Transverse colon (tissue), 4 donors: ENCODE measurements at regions not wholly inside any gene's neighbourhood (a gene's known extent, or its start where the extent isn't known, plus 50 kb on each side); places are given as distances from the start of the nearest gene placed in this dataset.

ENCODE experiments used
- DNase-seq: peaks from one replicate; pipeline ENCODE4 v3.0.0-alpha.2; 2019
- H3K27ac ChIP-seq, 4 donors: fragments of 200-600 bp; sonication (generic); 2 replicates each; pipeline ENCODE4 v1.5.1; 2016 to 2018; ENCODE audit warnings: inconsistent platforms in 4 of 4
- H3K27me3 ChIP-seq: fragments of 200-600 bp; sonication (generic); 2 replicates; pipeline ENCODE4 v1.5.1; 2017; ENCODE audit warnings: inconsistent platforms
- H3K36me3 ChIP-seq, 4 donors: fragments of 200-600 bp; sonication (generic); 2 replicates each; pipeline ENCODE4 v1.5.1; 2017 to 2019; ENCODE audit warnings: inconsistent platforms in 4 of 4
- H3K4me1 ChIP-seq, 4 donors: fragments of 200-600 bp; sonication (generic); 2 replicates each; pipeline ENCODE4 v1.5.1; 2017 to 2020; ENCODE audit warnings: inconsistent platforms in 4 of 4
- H3K4me3 ChIP-seq, 4 donors: fragments of 200-600 bp; sonication (generic); 1 replicate in 1 of 4; 2 replicates in 3 of 4; pipeline versions ENCODE4 v1.5.1 to v1.6.1; 2017 to 2019; ENCODE audit warnings: inconsistent platforms in 4 of 4
- H3K9me3 ChIP-seq, 2 donors: fragments of 200-600 bp; sonication (generic); 2 replicates each; pipeline ENCODE4 v1.5.1; 2017 to 2019; ENCODE audit warnings: inconsistent platforms in 2 of 2
- EP300 ChIP-seq: sonication (generic); formaldehyde crosslinking; IDR thresholded peaks from one replicate; pipeline ENCODE4 v1.6.1; 2017; ENCODE audit warnings: antibody characterized with exemption, low read depth
- POLR2A ChIP-seq: fragments of 450-650 bp; IDR thresholded peaks from one replicate; pipeline ENCODE4 v1.6.1; 2016; ENCODE audit warnings: antibody characterized with exemption, mild to moderate bottlenecking, moderate library complexity
- POLR2AphosphoS5 ChIP-seq, 3 donors: sonication (generic); formaldehyde crosslinking; IDR thresholded peaks; one replicate each; pipeline ENCODE4 v1.6.1; 2016; ENCODE audit warnings: antibody characterized with exemption in 3 of 3
- WGBS, 2 donors: methylation state at CpG; one replicate each; pipeline ENCODE4 v1.1.5; 2018; ENCODE audit warnings: low coverage in 1 of 2; 5-methylcytosine and 5-hydroxymethylcytosine counted together
- in situ Hi-C, 4 donors: fragments of 200-750 bp; cut with MboI; loops; one replicate each; pipeline versions ENCODE4 v1.15.0 to v1.15.1; 2017; ENCODE audit warnings: low sequenced_read_pairs in 3 of 4, low pct_ligation_motif_present in 1 of 4, low pct_unique_long_range_greater_than_20kb in 1 of 4
- intact Hi-C: fragments of 100-400 bp; cut with DNase I; formaldehyde crosslinking; loops from one replicate; pipeline ENCODE4 v1.15.1; 2023; ENCODE audit warnings: low total_unique reads
- TF ChIP-seq, protein P1 (sequence below), 5 experiments: fragments of 200-600 bp in 3 of 5; fragments of 450-650 bp in 2 of 5; sonication (generic) in 3 of 5; IDR thresholded peaks; 1 replicate in 2 of 5; 2 replicates in 3 of 5; pipeline ENCODE4 v1.5.1; 2016 to 2017; ENCODE audit warnings: antibody characterized with exemption in 5 of 5, inconsistent platforms in 3 of 5, mild to moderate bottlenecking in 2 of 5, moderate library complexity in 1 of 5

DNA sequence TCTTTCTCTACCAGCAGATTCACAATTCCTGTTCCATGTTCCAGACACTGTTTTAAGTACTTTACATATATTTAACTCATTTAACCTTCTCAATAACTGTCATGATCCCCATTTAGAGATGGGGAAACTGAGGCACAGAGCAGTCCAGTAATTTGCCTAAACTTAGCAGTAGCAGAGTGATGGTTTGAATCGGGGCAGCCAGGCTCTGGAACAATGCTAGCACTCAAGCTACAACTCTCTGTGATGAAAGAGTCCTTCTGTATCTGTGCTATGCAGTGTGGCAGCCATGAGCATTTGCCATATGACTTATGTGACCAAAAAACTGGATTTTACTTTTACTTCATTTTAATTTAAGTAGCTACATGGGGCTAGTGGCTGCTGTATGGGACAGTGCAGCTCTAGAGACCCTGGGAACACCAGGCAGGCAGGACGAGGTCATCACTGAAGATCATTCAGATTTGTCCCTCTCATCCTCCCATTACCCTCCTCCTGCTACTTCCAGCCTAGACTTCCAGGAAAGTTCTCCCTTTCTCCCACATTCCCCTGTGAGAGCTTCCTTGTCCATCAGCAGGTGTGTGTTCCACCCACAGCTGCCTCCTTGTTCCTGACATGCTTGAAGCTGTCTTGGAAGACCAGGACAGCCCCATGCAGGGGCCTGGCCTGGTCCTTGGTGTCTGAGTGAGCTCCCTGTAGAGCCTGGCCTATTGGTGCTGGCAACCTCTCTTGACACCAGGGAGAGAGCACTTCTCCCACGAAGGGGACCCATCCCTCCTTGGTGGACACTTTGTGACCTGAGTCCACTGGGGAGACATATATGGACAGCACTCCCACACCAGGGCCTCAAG, 157.0 kb downstream of the MRPL14 start:
- WGBS, 2 donors: 81 to 100% methylated on average over 1 to 3 of the region's 3 CpGs
- Histone ChIP-seq H3K36me3 (no peaks in the 10 kb centered on the region), H3K27me3 (no peaks in the 10 kb centered on the region), H3K9me3 (no peaks in the 10 kb centered on the region), H3K27ac (no peak overlapping the region), H3K4me1 (peaks cover 0 to 24% (median 4%) of the 10 kb centered on the region in 4 donors), H3K4me3 (no peak overlapping the region)
- intact Hi-C loops: no loop called here
- TF ChIP-seq EP300: no peak
- TF ChIP-seq POLR2AphosphoS5 (IDR thresholded peaks at IDR 0.05): no peak
- TF ChIP-seq, protein P1, sequence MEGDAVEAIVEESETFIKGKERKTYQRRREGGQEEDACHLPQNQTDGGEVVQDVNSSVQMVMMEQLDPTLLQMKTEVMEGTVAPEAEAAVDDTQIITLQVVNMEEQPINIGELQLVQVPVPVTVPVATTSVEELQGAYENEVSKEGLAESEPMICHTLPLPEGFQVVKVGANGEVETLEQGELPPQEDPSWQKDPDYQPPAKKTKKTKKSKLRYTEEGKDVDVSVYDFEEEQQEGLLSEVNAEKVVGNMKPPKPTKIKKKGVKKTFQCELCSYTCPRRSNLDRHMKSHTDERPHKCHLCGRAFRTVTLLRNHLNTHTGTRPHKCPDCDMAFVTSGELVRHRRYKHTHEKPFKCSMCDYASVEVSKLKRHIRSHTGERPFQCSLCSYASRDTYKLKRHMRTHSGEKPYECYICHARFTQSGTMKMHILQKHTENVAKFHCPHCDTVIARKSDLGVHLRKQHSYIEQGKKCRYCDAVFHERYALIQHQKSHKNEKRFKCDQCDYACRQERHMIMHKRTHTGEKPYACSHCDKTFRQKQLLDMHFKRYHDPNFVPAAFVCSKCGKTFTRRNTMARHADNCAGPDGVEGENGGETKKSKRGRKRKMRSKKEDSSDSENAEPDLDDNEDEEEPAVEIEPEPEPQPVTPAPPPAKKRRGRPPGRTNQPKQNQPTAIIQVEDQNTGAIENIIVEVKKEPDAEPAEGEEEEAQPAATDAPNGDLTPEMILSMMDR (IDR thresholded peaks at IDR 0.05): no peak
- TF ChIP-seq POLR2A: no peak
- no peak for DNase-seq
- in situ Hi-C loops: no loop called here

DNA sequence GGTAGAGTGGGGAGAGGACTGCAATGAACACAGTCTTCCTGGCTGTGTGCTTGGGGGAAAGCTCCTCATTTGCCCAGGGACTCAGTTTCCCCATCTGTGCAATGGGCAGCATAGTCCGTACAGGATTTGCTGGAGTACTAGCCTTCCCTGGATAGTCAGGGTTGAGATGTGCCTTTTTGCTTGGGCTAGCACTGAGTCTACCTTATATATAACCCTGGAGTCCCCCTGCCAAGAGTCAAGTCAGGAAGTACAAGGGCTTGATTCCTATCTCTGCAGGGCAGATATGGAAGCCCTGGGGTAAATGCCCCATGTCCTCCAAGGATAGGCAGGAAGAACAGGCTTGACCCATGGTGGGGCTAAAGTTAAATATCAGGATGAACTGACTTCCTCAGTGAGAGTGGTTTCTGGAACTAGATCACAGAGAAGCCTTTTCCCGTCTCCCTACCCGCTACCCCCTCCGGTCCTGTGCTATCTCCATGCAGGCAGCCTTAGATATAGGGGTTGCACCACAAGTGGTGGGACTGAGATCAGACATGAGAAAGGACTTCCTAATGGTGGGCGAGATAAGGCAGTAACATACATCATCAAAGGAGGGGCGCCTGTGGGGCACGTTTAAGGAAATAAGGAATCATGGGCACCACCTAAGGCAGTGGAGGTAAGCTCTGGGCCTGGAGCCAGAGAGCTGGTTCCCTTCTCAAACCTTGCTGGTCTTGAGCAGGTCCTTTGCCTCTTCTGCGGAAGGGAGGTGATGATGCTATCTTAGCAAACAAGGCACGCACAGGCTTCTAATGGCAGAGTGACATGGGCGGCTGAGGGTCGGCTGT, 157.9 kb downstream of the MRPL14 start:
- 80 to 81% methylated on average over 6 to 11 of the region's 11 CpGs for WGBS, 2 donors
- DNase-seq: no peak
- in situ Hi-C loops (no loop called here), intact Hi-C loops (loop anchor here (10.0 kb wide), 1 partner anchor 1255 kb away; no protein-coding TSS in a partner anchor)
- no peaks in the 10 kb centered on the region for H3K9me3 ChIP-seq
- no peaks in the 10 kb centered on the region for H3K27me3 ChIP-seq
- no peaks in the 10 kb centered on the region for H3K36me3 ChIP-seq
- TF ChIP-seq, protein P1 (IDR thresholded peaks at IDR 0.05): no peak
- TF ChIP-seq POLR2AphosphoS5 (IDR thresholded peaks at IDR 0.05): no peak
- H3K4me1 ChIP-seq: peaks cover 0 to 24% (median 4%) of the 10 kb centered on the region in 4 donors
- no peak overlapping the region for H3K4me3 ChIP-seq
- no peak overlapping the region for H3K27ac ChIP-seq

DNA sequence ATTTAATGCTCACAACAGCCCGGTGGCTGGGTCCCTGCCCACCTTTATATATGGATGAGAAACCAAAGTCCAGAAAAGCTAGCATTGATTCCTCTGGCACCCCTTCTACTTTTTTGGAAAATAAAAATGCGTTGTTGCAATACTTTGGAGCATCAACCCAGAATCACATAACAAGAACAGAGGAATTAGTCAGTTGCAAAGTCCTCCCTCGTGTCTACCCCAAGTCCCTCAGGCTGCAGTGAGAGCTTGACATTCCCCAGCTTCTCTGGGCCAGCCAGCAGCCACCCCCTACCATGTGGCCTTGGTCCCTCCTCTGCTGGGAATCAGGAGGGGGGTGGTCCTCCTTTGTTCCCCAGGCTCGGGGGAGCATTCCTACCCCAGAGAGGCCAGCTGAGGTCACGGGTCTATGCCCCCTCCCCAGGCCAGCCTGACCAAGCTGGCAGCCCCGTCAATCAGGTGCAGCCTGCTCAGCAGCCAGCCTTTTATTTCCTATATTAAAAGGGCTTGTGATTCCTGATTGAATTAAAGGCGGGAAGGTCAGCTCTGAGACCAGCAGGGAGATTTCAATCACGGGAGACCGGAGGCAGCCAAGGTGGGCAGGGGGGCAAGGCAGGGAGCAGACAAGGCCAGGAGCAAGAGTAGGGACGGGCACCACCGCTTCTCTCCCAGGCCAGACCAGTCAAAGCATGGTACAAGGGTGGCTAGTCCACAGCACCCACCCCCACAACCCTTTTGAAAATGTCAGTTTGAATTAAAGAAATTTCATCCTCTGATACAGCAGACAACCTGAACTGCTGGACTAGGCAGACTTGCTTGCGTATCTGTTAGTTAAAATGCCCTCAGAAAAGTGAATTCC, 158.9 kb downstream of the MRPL14 start:
- H3K27ac ChIP-seq: no peak overlapping the region
- DNase-seq: no peak
- no peaks in the 10 kb centered on the region for H3K27me3 ChIP-seq
- intact Hi-C loops (loop anchor here (10.0 kb wide), 1 partner anchor 1254 kb away; no protein-coding TSS in a partner anchor), in situ Hi-C loops (no loop called here)
- peaks cover 0 to 20% (median 4%) of the 10 kb centered on the region in 4 donors for H3K4me1 ChIP-seq
- no peaks in the 10 kb centered on the region for H3K36me3 ChIP-seq
- 69 to 82% methylated on average over 3 to 12 of the region's 12 CpGs for WGBS, 2 donors
- H3K9me3 ChIP-seq: no peaks in the 10 kb centered on the region
- TF ChIP-seq POLR2AphosphoS5 (IDR thresholded peaks at IDR 0.05) (no peak), POLR2A (no peak), EP300 (no peak)
- TF ChIP-seq, protein P1 (IDR thresholded peaks at IDR 0.05): no peak
- no peak overlapping the region for H3K4me3 ChIP-seq
